ENCODE measurements at regions not wholly inside any gene's neighbourhood (a gene's known extent, or its start where the extent isn't known, plus 50 kb on each side); places are given as distances from the start of the nearest gene placed in this dataset.

DNA sequence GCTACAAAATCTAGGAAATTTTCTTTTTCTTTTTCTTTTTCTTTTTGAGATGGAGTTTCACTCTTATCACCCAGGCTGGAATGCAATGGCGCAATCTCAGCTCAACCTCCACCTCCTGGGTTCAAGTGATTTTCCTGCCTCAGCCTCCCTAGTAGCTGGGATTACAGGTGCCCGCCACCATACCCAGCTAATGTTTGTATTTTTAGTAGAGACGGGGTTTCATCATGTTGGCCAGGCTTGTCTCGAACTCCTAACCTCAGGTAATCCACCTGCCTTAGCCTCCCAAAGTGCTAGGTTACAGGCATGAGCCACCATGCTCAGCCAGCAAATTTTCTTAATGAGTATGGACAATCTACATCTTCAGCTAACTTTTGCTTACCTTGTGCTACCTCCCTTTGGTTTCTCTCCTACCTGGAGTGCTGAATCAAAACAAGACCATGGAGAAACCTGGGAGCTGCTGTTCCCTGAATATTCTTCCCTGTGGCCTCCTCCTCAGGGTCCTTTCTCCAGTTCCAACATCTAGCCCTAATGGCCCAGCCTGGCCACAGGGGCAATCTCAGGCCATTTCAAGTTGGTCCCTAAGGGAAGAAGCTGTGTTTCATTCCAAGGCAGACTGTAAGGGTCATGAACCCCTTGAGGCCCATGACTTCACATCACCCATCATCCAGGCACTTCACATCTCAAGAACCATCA lies 74.6 kb upstream of the EGLN3 start:
- Histone ChIP-seq H3K27me3 (ENCODE audit: control insufficient read depth in 3 of 3, insufficient read depth in 3 of 3, low read length in 3 of 3) (no peaks in the 10 kb centered on the region), H3K4me1 (ENCODE audit: control insufficient read depth in 3 of 3, insufficient read depth in 2 of 3, low read depth in 1 of 3, low read length in 2 of 3) (peaks cover 2 to 12% (median 7%) of the 10 kb centered on the region in 3 donors), H3K9me3 (ENCODE audit: control insufficient read depth in 2 of 2, insufficient read depth in 1 of 2, low read depth in 1 of 2, low read length in 1 of 2) (no peaks in the 10 kb centered on the region), H3K4me3 (ENCODE audit: low read depth in 1 of 3, low read length in 3 of 3) (no peak overlapping the region), H3K36me3 (ENCODE audit: control insufficient read depth in 3 of 3, insufficient read depth in 2 of 3, low read depth in 1 of 3, low read length in 3 of 3) (no peaks in the 10 kb centered on the region), H3K27ac (ENCODE audit: low read depth in 1 of 3, low read length in 2 of 3) (no peak overlapping the region)
- FAIRE-seq, result no peak
- 88 to 99% (median 96%) methylated on average over 4 of the region's 4 CpGs for WGBS, 3 donors
- DNase-seq, result no peak

DNA sequence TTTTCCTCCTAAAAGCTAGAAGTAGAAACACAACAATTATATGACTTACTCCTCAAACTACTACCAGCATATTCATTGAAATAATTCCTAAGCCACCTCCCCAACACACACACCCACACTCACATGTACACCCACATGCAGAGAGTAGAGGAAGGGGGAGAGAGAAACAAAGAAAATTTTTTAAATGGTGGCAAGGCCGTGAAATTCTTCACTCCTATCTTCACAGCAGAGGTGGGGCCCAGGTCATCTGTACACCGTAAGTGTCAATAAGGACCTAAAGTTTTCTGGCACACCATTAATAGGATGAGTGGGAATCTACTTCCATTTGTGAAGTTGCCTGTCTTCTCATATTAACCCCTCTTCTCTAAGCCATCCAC lies 73.9 kb upstream of the EGLN3 start:
- WGBS, 3 donors, result 34 to 76% (median 42%) methylated on average over 2 of the region's 2 CpGs
- FAIRE-seq (no peak), DNase-seq (no peak)
- no peaks in the 10 kb centered on the region for H3K9me3 ChIP-seq (ENCODE audit: control insufficient read depth in 2 of 2, insufficient read depth in 1 of 2, low read depth in 1 of 2, low read length in 1 of 2)
- peaks cover 2 to 6% (median 4%) of the 10 kb centered on the region in 3 donors for H3K4me1 ChIP-seq (ENCODE audit: control insufficient read depth in 3 of 3, insufficient read depth in 2 of 3, low read depth in 1 of 3, low read length in 2 of 3)
- H3K36me3 ChIP-seq (ENCODE audit: control insufficient read depth in 3 of 3, insufficient read depth in 2 of 3, low read depth in 1 of 3, low read length in 3 of 3), result no peaks in the 10 kb centered on the region
- no peak overlapping the region for H3K4me3 ChIP-seq (ENCODE audit: low read depth in 1 of 3, low read length in 3 of 3)
- H3K27me3 ChIP-seq (ENCODE audit: control insufficient read depth in 3 of 3, insufficient read depth in 3 of 3, low read length in 3 of 3), result no peaks in the 10 kb centered on the region
- peak overlapping the region in 1 of 3 donors; percentile 29 for H3K27ac ChIP-seq (ENCODE audit: low read depth in 1 of 3, low read length in 2 of 3)

DNA sequence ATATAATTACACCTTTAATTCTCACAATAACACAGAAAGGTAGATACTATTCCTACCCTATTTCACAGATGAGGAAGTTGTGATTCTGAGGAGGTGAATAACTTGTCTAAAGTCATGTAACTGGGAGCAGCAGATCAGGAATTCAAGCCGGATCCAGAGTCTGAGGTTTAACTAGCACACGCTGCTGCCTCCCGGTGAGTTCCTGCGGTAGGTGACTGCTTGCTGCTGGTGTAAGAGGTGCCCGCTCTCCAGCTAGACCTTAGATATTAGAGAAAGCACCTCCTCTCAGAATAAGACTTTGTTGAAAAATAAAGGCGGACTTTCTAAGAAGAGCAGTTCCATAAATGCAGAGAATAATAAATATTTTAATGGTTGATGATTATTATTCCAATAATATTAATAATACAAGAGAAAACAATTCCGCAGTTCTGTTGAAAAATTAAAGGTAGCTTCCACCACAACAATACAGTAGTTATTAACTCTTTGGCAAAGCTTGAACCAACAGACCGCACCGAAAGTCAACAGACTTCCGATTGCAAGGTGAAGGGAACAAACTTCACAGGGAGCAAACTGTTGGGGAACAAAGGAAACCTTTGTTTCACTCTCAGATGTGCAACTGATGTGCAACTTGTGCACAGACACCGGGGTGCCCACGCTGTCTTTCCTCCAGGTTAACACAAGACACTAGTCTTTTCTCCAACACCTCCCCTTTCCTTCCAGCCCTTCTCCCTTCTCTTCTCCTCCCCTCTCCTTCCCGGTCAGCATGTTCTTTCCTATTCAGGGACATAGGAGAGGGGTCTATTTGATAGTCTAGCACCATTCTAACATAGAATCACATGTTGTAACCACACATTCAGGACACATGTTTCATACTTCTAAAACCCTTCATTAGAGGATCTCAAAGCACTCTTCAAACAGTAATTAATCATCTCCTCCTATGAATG lies 73.2 kb upstream of the EGLN3 start:
- no peaks in the 10 kb centered on the region for H3K36me3 ChIP-seq (ENCODE audit: control insufficient read depth in 3 of 3, insufficient read depth in 2 of 3, low read depth in 1 of 3, low read length in 3 of 3)
- H3K4me1 ChIP-seq (ENCODE audit: control insufficient read depth in 3 of 3, insufficient read depth in 2 of 3, low read depth in 1 of 3, low read length in 2 of 3), result peaks cover 0 to 4% (median 2%) of the 10 kb centered on the region in 3 donors
- DNase-seq (peak; percentile 62 to 63), FAIRE-seq (no peak)
- 19 to 59% (median 32%) methylated on average over 13 of the region's 13 CpGs for WGBS, 3 donors
- H3K4me3 ChIP-seq (ENCODE audit: low read depth in 1 of 3, low read length in 3 of 3), result no peak overlapping the region
- H3K9me3 ChIP-seq (ENCODE audit: control insufficient read depth in 2 of 2, insufficient read depth in 1 of 2, low read depth in 1 of 2, low read length in 1 of 2), result no peaks in the 10 kb centered on the region
- no peaks in the 10 kb centered on the region for H3K27me3 ChIP-seq (ENCODE audit: control insufficient read depth in 3 of 3, insufficient read depth in 3 of 3, low read length in 3 of 3)
- H3K27ac ChIP-seq (ENCODE audit: low read depth in 1 of 3, low read length in 2 of 3), result peak overlapping the region in 2 of 3 donors; percentile 34 to 75

DNA sequence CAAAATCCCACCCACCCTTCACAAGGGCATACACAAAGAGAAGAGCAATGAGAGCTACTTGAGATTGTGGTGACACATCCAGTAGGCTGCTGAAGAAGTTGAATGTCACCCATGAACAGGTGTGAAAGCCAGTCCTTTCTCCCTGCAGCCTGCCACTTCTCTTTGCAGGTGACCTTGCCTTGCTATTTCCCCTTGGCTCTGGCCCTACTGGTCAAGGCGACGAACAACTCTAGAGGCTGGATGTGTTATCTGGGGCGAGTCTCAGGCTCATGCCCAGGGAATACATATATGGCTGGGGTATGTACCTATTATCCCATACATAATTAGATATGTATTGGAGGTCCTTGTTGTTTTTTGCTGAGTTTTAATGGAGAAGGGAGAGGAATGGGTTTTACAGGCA lies 70.2 kb upstream of the EGLN3 start:
- Histone ChIP-seq H3K36me3 (ENCODE audit: control insufficient read depth in 3 of 3, insufficient read depth in 2 of 3, low read depth in 1 of 3, low read length in 3 of 3) (no peaks in the 10 kb centered on the region), H3K27me3 (ENCODE audit: control insufficient read depth in 3 of 3, insufficient read depth in 3 of 3, low read length in 3 of 3) (no peaks in the 10 kb centered on the region), H3K9me3 (ENCODE audit: control insufficient read depth in 2 of 2, insufficient read depth in 1 of 2, low read depth in 1 of 2, low read length in 1 of 2) (no peaks in the 10 kb centered on the region), H3K27ac (ENCODE audit: low read depth in 1 of 3, low read length in 2 of 3) (no peak overlapping the region), H3K4me3 (ENCODE audit: low read depth in 1 of 3, low read length in 3 of 3) (no peak overlapping the region), H3K4me1 (ENCODE audit: control insufficient read depth in 3 of 3, insufficient read depth in 2 of 3, low read depth in 1 of 3, low read length in 2 of 3) (peaks cover 2 to 4% (median 2%) of the 10 kb centered on the region in 3 donors)
- FAIRE-seq (no peak), DNase-seq (no peak)
- WGBS, 3 donors, result 75 to 88% (median 84%) methylated on average over 3 of the region's 3 CpGs

DNA sequence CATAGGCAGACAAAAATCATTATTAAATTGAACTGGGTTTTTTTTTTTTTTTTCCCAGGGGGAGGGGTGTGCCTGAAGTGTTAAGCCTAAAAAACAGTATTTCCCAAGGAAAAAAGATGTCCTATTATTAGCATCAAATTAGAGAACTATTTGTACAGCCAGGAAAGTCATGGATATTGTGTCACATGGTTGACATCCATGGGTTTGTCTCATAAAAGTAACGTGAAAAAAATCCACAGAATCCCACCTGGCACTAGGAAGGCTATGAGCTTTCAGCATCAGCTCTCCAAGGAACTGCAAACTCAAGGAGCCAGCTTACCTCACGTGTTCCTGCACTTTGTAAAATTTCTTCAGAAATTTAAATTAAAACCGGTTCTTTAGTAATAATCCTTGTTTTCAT lies 69.1 kb upstream of the EGLN3 start:
- FAIRE-seq, result no peak
- Histone ChIP-seq H3K27ac (ENCODE audit: low read depth in 1 of 3, low read length in 2 of 3) (no peak overlapping the region), H3K36me3 (ENCODE audit: control insufficient read depth in 3 of 3, insufficient read depth in 2 of 3, low read depth in 1 of 3, low read length in 3 of 3) (no peaks in the 10 kb centered on the region), H3K9me3 (ENCODE audit: control insufficient read depth in 2 of 2, insufficient read depth in 1 of 2, low read depth in 1 of 2, low read length in 1 of 2) (no peaks in the 10 kb centered on the region), H3K4me3 (ENCODE audit: low read depth in 1 of 3, low read length in 3 of 3) (no peak overlapping the region), H3K4me1 (ENCODE audit: control insufficient read depth in 3 of 3, insufficient read depth in 2 of 3, low read depth in 1 of 3, low read length in 2 of 3) (peaks cover 2 to 4% (median 2%) of the 10 kb centered on the region in 3 donors), H3K27me3 (ENCODE audit: control insufficient read depth in 3 of 3, insufficient read depth in 3 of 3, low read length in 3 of 3) (no peaks in the 10 kb centered on the region)
- WGBS, 3 donors, result 86 to 90% (median 87%) methylated on average over 3 of the region's 3 CpGs
- no peak for DNase-seq

DNA sequence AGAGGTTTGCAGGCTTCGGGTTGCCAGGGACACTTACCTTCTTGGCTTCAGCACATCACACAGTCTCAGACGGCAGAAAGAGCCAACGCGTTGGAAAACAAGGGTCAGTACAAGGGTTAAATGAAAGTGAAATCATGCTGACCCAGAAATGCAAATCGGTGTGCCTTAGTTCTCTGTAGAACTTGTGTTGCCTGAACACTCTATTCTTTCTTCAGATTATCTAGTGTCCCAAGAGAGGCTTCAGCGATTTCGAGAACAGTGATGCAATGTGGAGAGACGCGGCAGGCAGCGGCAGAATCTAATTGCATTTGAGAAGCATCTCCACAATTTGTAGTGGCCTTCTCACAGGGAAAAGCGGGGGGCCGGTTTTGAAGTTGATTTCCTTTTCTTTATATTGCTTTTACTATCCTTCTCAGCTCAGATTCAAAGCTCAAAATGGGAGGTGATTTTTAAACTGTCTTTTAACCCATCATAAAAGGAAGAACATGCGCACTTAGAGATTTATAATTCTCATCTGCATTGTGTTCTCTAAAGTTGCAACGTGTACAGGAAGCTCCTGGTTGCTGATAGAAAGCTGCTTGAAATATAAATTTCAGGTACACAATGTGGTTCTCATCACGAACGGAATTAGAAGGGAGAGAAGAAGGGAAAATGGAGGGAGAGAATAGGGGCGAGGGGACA lies 67.8 kb upstream of the EGLN3 start:
- Histone ChIP-seq H3K27me3 (ENCODE audit: control insufficient read depth in 3 of 3, insufficient read depth in 3 of 3, low read length in 3 of 3) (no peaks in the 10 kb centered on the region), H3K36me3 (ENCODE audit: control insufficient read depth in 3 of 3, insufficient read depth in 2 of 3, low read depth in 1 of 3, low read length in 3 of 3) (no peaks in the 10 kb centered on the region), H3K27ac (ENCODE audit: low read depth in 1 of 3, low read length in 2 of 3) (peak overlapping the region in 1 of 3 donors; percentile 73), H3K4me3 (ENCODE audit: low read depth in 1 of 3, low read length in 3 of 3) (no peak overlapping the region), H3K9me3 (ENCODE audit: control insufficient read depth in 2 of 2, insufficient read depth in 1 of 2, low read depth in 1 of 2, low read length in 1 of 2) (no peaks in the 10 kb centered on the region), H3K4me1 (ENCODE audit: control insufficient read depth in 3 of 3, insufficient read depth in 2 of 3, low read depth in 1 of 3, low read length in 2 of 3) (peaks cover 2 to 4% (median 2%) of the 10 kb centered on the region in 3 donors)
- 36 to 54% (median 38%) methylated on average over 17 of the region's 17 CpGs for WGBS, 3 donors
- FAIRE-seq (no peak), DNase-seq (peak in 1 of 2 donors; percentile 61)

DNA sequence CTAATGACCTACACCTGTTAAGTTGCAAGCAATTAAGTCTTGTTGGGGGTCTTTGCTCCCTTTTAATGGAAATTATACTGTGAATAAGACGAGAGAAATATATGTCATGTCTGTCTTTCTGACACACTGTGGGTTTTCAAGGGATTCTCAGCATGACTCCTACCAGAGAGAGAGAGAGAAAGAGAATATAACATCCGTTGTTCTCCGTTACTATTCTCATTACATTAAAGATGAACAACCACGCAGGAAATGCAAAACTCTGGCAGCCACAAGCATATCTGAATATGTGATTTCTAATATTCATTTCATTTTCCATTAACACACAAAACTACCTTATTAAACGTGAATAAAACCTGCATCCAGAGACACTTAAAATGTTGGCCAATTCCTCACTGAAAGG lies 67.3 kb upstream of the EGLN3 start:
- H3K4me1 ChIP-seq (ENCODE audit: control insufficient read depth in 3 of 3, insufficient read depth in 2 of 3, low read depth in 1 of 3, low read length in 2 of 3), result peaks cover under 1 to 2% (median 2%) of the 10 kb centered on the region in 3 donors
- no peak for DNase-seq
- no peaks in the 10 kb centered on the region for H3K9me3 ChIP-seq (ENCODE audit: control insufficient read depth in 2 of 2, insufficient read depth in 1 of 2, low read depth in 1 of 2, low read length in 1 of 2)
- WGBS, 3 donors, result 44 to 70% (median 48%) methylated on average over 5 of the region's 5 CpGs
- H3K36me3 ChIP-seq (ENCODE audit: control insufficient read depth in 3 of 3, insufficient read depth in 2 of 3, low read depth in 1 of 3, low read length in 3 of 3), result no peaks in the 10 kb centered on the region
- no peak for FAIRE-seq
- no peak overlapping the region for H3K4me3 ChIP-seq (ENCODE audit: low read depth in 1 of 3, low read length in 3 of 3)
- no peaks in the 10 kb centered on the region for H3K27me3 ChIP-seq (ENCODE audit: control insufficient read depth in 3 of 3, insufficient read depth in 3 of 3, low read length in 3 of 3)
- H3K27ac ChIP-seq (ENCODE audit: low read depth in 1 of 3, low read length in 2 of 3), result peak overlapping the region in 1 of 3 donors; percentile 73

DNA sequence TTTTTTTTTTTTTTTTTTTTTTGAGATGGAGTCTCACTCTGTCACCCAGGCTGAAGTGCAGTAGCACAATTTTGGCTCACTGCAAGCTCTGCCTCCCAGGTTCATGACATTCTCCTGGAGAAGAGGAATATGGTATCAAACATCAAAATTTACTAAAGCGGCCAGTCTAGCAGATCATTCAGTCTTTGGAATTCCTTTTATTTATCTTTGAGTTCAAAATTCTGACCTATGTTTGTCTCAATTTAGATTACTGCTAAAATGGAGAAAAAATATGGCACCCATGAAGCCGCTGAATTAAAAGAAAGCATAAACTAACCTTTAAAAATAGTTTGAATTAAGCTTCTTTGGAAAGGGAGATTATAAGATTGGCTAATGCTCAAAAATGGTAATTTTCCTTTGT lies 64.5 kb upstream of the EGLN3 start:
- no peak for FAIRE-seq
- Histone ChIP-seq H3K9me3 (ENCODE audit: control insufficient read depth in 2 of 2, insufficient read depth in 1 of 2, low read depth in 1 of 2, low read length in 1 of 2) (no peaks in the 10 kb centered on the region), H3K27ac (ENCODE audit: low read depth in 1 of 3, low read length in 2 of 3) (no peak overlapping the region), H3K27me3 (ENCODE audit: control insufficient read depth in 3 of 3, insufficient read depth in 3 of 3, low read length in 3 of 3) (no peaks in the 10 kb centered on the region), H3K36me3 (ENCODE audit: control insufficient read depth in 3 of 3, insufficient read depth in 2 of 3, low read depth in 1 of 3, low read length in 3 of 3) (no peaks in the 10 kb centered on the region), H3K4me1 (ENCODE audit: control insufficient read depth in 3 of 3, insufficient read depth in 2 of 3, low read depth in 1 of 3, low read length in 2 of 3) (peaks cover 0 to 2% (median 0%) of the 10 kb centered on the region in 3 donors), H3K4me3 (ENCODE audit: low read depth in 1 of 3, low read length in 3 of 3) (no peak overlapping the region)
- no peak for DNase-seq
- 88 to 93% (median 93%) methylated on average over 2 of the region's 2 CpGs for WGBS, 3 donors
